Stimulated activated CD8-positive, alpha-beta memory T cell treated with anti-CD3 and anti-CD28 coated beads, Interleukin-2, amount 100 ng/mL, for 1 hour (primary cell): ENCODE measurements at regions not wholly inside any gene's neighbourhood (a gene's known extent, or its start where the extent isn't known, plus 50 kb on each side); places are given as distances from the start of the nearest gene placed in this dataset.

Source experiments
- DNase-seq, 2 donors: peaks; one replicate each; pipeline ENCODE4 v3.0.0-alpha.2; 2020; ENCODE audit warnings: low read depth in 2 of 2

DNA sequence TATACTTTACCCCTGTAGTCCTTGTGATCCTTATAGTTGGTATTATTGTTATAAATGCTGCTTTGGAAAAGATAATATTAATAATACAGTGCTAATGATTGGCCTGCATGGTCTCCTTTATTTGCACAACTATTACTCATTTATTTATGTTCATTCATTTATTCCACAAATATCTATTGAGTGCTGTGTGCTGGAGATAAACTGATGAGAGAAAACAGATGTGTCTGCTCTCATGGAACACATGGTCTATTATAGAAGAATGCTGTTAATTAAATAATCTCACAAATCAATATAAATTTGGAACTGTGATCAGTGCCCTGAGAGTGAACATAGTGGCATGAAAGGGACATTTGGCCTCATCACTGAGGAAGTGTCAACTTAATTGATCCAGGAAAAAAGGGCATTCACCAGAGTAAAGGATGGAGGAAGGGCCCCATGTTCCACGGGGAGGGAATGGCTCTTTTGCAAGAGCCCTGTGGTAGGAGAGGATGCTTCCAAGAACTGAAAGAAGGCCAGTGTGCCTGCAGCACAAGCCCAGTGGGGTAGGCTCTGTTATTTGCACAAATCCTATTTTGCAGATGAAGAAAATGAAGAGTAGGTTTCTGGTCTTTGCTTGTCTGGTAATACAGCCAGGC, 91.5 kb upstream of the STK39 start:
- DNase-seq = no peak

DNA sequence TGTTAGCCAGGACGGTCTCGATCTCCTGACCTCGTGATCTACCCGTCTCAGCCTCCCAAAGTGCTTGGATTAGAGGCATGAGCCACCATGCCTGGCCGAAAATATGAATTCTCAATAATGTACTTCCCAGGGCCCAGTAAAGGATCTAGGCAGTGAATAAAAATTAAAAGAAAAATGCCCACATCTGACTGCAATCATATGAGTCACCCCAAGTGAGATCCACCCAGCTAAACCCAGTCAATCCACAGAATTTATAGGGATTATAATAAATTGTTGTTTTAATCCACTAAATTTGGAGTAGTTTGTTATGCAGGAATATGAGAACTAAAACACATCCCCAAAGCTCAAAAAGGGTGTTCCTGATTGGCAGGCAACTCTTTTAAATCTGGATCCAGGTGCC, 93.5 kb upstream of the STK39 start:
- DNase-seq = no peak

DNA sequence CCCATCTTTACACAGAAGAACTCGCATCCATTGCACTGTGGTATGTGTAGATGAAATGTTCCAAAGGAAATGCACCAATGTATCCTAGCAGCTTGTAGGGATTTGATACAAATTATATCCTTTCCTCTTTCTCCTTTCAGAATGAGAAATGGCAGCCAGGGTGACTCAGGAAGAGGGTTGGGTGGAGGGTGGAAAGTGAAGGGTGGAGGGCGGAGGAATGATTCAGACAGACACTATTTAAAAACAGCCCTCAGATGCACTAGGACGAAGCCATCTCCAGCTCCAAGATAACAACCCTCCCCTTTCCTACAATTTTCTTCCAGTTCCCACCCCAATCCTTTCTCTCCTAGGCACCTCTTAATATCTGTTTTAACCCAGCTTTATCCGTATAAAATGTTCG, 96.2 kb upstream of the STK39 start:
- no peak for DNase-seq

DNA sequence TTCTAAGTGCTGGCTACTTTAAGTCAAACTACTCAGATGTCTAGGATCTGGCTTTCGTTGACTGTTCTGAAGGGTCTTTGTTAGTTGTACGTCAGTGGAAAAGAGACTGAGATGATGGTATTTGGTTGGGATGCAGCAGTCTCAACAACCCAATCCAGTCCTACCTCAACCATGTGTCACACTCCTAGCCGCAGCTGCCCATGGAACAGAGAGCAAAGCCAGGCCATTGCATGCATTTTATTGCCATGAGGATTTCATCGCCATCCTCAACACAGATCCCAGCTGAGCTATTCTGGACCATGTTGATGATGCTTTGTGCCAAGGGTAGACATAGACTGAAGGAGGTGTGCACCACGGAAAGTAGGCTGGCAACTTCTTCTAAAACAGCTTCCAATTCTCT, 97.3 kb upstream of the STK39 start:
- DNase-seq = no peak

DNA sequence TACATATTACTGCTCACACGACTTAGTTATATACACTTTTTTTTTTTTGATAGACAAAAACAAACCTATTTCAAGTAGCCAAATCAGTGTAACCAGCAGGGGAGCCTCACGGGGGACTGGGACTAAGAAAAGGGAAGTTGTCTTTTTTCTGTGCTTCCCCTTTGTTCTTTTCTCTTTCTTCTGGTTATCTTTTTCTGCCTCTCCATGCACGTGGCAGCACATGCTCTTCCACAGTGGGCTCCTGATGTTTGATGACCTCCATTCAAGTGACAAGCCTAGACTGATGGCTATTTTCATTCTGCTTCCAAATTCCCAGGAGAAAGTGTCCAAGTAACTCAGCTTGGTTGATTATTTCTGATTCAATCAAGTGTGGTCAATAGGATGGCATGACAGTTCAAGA, 98.2 kb upstream of the STK39 start:
- DNase-seq = no peak

DNA sequence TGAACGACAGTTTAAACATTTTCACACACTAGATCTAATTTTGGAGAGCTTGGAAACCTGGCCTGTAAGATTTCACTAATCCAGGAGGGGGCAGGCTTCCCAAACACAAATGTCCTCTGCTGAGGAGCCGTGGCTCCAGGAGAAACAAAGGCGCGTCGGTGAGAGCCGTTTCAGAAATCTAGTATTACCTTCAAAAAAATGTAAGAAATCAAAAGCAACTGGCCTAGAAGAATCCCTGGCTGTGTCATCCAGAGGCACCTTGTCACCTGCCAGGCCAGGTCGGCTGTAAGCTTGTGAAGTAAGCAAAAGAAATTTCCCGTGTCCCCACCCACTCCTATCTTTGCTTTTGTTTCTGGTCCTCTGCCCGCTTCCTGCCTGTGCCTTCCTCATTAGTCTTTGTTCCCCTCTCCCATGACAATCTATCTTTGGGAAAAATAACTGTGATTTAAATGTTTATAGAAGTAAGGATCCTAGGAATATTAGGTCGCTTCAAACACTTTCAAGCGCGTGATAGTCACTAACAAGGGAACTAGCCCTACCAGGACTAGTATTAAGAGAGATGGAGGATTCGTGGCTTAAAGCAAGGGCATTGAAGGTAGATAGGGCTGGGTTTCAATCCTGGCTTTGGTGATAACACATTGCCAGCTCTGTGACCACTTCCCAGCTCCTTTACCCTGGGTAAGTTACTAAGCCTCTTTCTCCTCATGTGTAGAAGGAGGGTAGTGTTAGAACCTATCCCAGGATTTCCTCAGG, 99.5 kb upstream of the STK39 start:
- peak; percentile 26 to 34 for DNase-seq

DNA sequence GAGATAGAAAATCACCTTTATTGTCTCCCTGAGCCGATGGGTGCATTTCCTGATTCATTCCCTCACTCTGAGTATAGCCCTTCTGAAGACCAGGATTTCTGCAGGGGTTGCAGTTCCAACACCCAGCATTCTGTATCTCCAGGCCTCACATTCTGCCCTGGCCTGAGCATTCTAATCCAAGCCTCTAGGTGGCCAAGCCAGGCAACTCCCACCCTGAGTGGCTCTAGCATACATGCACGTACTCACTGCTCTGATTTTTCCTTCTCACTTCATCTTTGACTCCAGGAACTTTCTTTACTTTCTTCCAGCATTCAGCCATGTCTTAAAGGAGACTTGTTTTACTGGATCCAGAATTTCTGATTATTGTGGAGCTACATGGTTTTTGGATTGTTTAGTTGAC, 100.7 kb upstream of the STK39 start:
- no peak for DNase-seq

DNA sequence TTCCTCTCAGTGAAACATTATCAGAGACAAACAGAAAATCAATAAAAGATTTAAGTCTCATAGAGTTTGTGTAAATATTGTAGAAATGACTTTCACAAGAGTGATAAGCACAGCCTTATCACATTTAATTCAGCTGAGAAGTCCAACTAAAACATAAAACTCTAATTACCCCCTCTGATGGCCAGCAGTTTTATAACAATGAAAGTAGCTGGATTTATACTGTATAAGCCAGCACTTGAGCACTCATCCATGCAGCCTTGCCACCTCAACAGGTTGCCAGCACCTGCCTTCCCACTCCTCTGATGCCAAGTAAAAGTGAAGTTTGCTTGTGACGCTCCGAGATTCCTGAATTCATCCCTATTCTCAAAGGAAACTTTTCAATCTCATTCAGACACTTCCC, 103.0 kb upstream of the STK39 start:
- no peak for DNase-seq

DNA sequence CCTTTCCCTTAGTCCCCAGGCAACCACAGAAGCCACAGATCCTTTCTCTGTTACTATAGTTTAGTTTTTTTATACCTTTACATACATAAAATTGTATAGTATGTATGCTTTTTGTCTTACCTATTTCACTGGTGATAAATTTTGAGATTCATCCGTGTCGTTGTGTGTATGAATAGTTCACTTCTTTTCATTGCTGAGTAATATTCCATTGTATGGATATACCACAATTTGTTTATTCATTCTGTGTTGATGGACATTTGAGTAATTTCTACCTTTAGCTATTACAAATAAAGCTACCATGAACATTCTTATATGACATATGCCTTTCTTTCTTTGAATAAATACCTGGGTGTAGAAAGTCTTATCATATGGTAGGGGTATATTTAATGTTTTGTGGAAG, 102.8 kb upstream of the CERS6 start:
- DNase-seq = no peak

DNA sequence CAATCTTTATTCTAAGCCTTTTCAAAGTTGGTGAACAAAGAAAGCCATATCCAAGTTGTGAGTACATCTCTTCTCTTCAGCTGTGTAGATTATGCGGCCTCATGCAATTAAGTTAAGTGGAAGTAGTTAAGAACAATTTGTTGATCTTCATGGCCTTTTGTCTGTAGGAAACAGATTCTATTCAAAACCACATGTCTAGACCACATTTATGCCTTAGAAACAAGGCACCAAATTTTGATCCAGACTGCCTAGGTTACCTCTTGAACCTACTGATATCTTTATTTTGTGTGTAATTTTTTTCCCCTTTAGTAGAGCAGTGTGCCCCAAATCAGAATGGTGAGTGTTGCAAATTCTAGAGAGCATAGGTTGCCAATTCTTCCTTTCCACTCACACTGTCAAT, 101.6 kb upstream of the CERS6 start:
- no peak for DNase-seq

DNA sequence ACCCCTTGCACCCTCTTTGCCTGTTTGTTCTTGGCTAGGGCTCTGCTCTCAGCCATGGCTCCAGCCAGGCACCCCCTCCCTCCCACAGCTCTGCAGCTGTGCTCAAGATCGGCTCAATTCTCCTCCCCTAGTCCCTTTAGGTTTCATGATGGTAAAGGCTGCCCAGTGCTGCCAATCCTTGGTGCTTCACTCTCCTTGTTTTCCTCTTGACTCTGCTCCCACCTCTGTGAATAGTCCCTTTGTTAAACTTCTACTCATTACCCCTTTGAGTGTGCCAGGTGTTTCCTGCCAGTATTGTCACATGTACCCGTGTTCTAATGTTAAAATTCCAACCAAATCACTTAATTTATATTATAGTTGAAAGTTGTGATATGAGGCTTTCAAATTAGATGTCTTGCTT, 101.0 kb upstream of the CERS6 start:
- no peak for DNase-seq

DNA sequence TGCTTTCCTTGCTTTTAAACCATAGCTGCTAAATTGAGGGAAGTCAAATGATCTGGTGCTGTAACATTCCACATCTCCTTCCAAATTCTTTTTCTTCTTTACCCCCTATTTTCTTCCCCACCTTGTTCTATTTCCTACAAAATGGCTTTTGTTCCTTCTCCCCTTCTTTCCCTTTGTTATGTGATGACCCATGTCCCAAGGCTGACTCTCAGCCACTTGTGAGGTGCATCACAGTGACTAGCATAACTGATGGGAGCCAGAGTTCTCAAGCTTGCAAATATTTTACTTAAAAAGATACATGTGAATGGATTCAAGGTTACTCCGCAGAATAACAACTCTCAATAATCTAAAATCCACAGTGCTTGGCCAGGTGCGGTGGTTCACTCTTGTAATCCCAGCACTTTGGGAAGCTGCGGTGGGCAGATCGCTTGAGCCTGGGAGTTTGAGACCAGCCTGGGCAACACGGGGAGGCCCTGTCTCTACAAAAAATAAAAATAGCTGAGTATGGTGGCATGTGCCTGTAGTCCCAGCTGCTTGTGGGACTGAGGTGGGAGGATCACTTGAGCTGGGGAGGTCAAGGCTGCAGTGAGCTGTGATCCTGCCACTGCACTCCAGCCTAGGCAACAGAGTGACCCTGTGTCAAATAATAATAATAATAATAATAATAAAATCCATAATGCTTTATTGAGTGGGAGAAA, 100.1 kb upstream of the CERS6 start:
- DNase-seq = no peak

DNA sequence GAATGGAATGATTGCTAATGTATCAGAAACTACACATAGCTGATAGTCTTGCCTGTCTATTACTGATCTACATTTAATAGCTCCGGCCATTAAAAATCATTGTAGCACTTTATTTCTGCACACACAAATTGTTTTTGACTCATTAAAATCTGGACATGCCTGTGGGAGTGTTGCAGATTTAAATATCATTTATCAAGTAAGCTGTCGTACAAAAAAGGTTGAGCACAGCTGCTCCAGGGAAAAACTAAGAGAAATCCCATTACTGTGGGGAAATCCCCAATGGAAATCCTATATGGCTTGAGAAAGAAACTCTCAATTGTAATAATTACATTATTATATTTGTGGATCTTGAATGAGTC, 99.6 kb upstream of the CERS6 start:
- no peak for DNase-seq

DNA sequence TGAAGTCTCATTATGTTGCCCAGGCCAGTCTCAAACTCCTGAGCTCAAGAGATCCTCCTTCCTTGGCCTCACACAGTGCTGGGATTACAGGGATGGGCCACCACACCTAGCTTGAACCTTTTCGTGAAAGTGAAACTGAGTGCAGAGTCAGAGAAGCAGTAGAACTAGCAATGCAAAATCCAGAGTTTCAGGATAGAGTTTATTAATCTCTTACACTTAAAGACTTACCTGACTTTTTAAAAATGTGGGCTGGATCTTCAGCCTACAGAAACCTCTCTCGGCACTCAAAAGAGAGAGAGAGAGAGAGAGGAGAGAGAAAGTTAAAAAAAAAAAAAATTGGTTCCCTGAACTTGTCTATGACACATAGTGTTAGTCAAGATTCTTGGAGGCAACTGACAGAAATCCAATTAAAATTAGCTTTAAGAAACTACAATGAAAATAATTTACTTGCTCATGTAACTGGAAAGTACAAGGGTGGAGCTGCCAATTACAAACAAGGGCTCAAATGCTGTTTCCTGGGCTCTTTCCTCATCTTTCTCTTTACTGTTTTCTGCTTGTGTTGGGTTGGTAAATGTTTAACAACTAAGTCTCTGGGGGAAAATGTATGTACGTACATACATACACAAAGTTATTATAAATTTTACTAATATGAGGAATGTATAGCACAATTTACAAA, 98.1 kb upstream of the CERS6 start:
- no peak for DNase-seq

DNA sequence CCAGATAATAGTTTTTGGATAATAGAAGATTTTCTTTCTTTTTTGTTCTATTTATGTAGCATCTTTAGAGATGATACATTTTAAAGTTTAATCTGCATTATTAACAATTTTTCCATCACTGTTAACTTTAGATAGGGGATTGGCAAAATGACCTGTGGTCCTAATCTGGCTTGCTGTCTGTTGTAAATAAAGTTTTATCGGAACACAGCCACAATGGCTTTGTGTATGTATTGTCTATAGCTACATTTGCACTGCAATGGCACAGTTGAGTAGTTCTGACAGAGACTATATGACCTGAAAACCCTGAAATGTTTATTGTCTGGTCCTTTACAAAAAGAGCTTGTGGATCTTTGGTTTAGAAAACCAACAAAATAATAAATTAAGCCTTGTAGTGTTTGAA, 97.0 kb upstream of the CERS6 start:
- DNase-seq = no peak

DNA sequence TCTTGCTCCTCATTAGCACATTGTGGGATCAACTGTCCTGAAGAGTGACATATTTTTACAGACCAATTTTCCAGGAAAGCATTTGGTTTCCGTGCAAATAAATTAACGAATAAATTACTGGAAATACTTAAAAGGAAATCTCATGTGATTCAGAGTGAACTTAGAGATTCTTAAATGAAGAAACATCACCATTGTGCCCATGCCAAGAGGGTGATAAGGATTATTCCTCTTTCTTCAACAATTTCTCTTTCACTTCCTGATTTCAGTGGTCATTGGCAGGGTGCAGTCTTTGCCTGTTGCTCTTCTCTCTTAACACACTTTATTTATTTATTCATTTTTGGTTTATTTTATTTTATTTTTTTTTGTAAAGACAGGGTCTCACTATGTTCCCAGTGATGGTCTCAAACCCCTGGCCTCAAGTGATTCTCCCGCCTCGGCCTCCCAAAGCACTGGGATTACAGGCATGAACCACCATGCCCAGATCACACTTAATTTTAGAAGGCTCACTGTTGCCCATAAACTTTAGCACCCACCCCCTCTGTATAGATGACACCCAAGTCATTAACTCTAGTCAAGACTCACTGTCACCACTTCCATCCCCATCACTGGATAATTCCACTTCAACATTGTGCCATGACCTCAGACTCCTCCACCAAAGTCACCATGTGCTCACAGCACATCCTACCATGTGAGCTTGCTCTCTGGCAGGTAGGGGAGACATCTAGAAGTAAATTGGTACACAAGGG, 92.6 kb upstream of the CERS6 start:
- DNase-seq = no peak

DNA sequence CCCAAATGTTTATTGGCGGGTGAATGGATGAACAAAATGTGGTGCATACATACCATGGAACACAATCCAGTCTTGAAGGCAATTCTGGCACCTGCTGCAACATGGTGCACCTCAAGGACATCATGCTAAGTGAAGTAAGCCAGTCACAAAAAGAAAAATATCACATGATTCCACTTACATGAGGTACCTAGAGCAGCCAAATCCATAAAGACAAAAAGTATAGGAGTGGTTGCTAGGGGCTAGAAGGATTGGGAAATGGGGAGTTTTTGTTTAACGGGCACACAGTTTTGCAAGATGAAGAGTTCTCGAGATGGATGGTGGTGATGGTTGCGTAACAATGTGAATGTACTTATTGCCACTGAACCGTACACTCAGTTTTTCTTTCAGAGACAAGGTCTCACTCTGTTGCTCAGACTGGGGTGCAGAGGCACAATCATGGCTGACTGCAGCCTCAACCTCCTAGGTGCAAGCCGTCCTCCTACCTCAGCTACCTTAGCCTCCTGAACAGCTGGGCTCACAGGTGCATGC, 90.9 kb upstream of the CERS6 start:
- no peak for DNase-seq

DNA sequence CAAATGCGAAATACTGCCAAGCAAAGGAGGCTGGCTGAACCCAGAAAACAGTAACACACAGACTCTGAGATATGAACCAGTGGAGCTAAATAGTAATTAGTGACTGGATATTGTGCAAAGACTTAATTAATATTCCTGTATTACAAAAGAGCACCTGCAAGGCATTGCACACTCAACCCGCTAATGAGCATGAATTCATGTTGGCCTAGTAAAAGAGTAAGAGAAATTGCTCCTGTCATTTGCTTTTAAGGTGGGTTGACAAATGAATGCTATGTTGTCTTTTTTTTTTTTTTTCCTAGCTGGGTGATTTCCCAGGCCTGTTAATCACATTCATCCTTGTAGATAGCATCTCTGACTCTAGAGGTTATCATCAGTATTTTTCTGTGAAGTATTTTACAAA, 87.0 kb upstream of the CERS6 start:
- DNase-seq = no peak

DNA sequence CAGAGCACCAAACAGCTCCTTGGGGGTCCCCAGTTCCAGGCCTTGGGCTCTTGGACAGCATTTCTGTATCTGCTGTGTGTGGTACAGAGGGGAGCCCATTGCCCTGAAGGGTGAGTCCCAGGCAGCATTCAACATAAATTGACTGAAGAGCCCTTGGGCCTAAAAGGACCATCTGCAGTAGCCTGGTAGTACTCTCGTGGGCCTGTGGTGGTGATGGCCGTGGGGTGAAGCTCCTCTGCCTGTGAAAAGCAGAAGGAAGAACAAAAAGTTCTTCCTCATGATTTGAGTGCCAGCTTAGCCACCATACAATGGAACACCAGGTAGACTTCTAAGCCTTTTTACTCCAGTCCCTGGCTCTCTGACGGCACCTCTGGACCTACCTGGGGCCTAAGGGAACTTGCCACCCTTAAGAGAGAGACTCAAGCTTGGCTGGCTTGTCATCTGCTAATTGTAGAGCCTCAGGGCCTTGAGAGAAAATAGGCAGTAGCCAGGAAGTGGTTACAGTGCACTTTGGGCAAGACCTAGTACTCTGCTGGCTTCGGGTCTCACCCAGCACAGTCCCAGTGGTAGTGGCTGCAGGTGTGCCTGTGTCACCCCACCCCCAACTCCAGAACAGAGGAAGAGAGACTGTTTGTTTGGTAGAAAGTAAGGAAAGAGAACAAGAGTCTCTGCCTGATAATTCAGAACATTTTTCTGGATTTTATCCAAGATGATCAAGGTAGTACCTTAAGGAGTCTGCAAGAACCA, 84.6 kb upstream of the CERS6 start:
- no peak for DNase-seq

DNA sequence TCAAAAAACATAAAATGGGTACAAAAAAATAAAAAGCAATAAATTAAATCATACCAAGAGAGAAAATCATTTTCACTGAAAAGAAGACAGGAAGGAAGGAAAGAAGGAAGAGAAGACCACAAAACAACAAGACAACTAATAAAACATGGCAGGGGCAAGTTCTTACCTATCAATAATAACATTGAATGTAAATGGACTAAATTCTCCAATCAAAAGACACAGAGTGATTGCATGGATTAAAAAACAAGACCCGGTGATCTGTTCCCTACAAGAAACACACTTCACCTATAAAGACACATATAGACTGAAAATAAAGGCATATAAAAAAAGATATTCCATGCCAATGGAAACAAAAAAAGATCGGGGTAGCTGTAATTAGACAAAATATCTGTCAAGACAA, 82.6 kb upstream of the CERS6 start:
- no peak for DNase-seq

DNA sequence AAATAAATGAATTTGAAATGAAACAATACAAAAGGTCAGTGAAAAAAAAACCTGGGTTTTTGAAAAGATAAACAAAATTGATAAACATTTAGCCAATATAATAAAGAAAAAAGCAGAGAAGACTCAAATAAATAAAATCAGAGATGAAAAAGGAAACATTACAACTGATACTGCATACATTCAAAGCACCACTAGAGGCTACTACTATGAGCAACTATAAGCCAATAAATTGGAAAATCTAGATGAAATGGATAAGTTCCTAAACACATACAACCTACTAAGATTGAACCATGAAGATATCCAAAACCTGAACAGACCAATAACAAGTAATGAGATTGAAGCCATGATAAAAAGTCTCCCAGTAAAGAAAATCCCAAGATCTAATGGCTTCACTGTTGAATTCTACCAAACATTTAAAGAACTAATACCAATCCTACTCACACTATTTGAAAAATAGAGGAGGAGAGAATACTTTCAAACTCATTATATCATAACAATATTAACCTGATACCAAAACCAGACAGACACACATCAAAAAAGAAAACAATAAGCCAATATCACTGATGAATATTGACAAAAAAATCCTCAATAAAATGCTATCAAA, 80.8 kb upstream of the CERS6 start:
- no peak for DNase-seq
